Activated CD4-positive, CD25-positive, alpha-beta regulatory T cell treated with anti-CD3 and anti-CD28 coated beads, Interleukin-2, amount 50 U/mL, for 72 hours (primary cell): ENCODE measurements at regions not wholly inside any gene's neighbourhood (a gene's known extent, or its start where the extent isn't known, plus 50 kb on each side); places are given as distances from the start of the nearest gene placed in this dataset.
"Not testable (repeated sequence)": the region's sequence is repeated elsewhere in the genome, so short reads cannot be mapped to it uniquely, and the experiment has no call there.

Experiments used
- DNase-seq: peaks from one replicate; pipeline ENCODE4 v3.0.0; 2021

DNA sequence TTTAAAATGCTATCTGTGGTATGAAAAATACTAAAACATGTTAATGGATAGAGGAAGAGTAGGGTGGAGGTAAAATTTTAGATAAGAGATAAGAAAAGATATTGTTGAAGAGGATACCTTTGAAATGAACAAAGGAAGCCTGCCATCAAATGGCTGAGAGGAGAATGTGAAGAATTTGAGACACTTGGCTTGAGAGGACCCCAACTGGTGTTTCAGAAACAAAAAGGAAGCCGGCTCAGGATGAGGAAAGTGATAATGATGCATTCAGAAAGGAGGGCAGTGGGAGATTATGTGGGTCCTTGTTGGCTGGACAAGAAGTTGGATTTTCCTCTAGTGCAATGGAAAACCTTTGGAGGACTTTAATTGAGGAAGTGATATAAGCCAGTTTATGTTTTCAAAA lies 264.4 kb downstream of the DUSP6 start:
- no peak for DNase-seq

DNA sequence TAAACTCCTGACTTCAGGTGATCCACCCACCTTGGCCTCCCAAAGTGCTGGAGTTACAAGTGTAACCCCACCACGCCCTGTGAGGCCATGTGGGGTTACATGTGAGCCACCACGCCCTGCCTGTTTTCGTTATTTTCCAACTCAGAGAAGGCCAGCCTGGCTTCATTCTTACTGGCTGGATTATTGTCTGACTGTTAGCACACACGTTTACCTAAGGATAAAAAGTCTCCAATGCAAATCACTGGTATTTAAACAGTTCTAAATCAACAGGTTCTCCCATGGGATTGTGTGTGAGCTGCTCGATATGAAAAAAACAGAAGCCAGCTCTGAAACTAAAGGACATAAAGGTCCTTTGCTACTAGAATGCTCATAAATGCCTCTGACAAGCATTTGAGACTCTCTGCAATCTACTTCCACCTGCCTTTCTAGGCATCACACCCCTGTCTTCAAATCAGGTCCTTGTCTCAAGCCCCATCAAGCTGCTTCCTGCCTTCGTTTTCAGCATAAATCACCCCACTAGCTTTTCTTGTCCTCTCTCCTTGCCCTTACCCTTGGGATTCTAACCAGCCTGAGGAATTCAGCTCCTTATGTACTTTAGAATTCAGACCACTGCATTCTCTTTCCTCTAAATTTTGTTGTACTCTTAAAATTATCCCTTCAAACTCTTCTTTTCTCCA lies 265.0 kb downstream of the DUSP6 start:
- no peak for DNase-seq

DNA sequence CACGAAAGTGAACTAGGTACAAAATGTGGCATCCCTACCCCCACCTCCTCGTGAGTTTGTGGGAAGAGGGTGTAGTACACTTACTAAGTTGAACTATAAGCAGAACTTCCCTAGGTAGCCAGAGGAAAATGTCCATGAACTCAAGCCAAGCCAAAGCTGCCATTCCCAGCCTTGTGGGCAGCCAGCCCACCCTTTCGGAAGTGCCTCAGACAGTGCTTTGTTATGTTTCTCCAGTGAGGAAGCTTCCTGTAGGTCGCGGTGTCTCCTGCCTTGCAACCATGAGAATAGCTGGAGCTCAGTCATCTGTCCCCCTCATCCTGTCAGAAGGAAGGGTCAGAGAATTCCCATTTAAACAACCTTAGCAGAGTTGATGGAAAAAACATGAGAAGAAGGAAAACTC lies 266.9 kb downstream of the DUSP6 start:
- no peak for DNase-seq

DNA sequence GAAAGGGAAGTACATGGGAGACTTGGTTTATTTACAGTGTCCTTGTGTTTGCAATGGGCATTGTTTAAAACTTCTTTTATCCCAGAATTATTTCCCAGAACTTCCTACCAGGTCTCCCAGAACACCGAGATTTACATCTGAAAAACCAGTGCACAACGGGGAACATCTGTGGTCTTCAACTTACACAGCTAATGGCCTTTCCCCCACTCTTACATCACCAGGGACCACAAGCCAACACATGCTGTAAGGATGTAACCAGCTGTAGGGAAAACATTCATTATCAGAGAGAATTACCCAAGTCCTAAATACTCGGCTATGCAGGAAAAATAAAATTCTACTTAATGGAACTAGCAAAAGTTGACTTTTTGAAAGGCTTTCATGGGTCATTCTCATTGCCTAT lies 267.6 kb downstream of the DUSP6 start:
- no peak for DNase-seq

DNA sequence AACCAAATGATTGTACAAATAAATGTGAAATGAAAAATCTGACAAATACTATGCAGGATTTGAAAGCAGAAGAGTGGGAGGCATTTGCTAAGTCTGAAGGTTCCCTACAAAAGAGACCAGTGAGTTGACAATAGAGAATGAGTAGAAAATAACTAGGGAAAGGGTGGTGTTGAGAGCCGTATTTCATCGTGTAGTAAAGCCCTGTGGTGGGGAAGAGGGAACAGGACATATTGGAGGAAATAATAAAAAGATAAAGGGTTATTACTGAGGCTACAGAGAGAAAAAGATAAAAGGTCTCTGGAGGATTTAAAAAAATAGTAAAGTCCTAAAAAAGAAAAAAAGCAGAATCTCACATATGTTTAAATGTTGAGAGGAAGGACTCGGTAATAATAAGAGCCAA lies 268.8 kb downstream of the DUSP6 start:
- DNase-seq: no peak

DNA sequence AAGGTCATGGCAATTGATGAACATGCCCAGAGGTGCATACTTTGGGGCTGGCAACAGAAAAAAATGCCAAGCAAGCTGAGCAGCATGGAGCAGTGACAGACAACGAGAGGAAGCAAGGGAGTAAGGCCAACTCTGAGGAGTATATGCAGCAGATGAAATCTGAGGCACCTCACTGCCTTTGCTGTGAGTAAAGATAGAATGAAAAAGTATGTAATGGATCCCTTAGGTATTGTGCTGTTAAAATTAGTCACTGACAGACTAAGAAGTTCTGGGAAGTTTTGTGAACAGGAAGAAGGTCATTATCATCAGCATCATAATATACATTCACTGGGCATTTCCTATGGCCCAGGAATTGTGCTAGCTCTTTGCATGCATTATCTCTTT lies 269.9 kb downstream of the DUSP6 start:
- DNase-seq: no peak

DNA sequence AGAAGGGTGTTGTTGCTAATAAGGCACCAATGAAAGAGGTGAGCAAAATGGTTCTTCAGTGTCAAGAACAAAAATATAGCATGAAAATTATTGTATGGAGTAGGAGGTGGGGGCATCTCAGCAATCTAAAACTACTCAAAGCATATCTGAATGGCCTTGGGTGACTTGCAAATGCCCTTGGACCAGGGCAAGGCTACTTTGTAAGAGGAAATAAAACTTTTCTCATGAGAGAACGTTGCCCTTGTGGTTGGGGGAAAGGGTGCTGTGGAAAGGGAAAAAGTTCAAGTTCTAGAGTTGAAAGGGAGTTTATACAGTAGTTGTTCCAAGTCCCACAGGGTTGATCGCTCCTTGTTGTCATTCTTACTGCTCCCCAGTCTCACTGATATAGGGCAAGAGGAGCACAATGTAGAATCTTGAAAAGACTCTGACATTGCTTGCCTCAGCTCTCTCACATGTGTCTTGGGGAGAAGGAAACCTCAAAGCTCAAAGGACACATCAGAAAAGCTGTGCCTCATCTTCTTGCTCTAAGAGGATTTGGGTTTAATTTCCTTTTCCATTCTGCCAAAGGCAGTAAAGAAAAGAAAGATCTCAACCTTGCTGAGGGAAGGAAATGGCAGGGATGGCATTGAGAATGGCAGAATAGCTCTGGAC lies 270.5 kb downstream of the DUSP6 start:
- DNase-seq: no peak

DNA sequence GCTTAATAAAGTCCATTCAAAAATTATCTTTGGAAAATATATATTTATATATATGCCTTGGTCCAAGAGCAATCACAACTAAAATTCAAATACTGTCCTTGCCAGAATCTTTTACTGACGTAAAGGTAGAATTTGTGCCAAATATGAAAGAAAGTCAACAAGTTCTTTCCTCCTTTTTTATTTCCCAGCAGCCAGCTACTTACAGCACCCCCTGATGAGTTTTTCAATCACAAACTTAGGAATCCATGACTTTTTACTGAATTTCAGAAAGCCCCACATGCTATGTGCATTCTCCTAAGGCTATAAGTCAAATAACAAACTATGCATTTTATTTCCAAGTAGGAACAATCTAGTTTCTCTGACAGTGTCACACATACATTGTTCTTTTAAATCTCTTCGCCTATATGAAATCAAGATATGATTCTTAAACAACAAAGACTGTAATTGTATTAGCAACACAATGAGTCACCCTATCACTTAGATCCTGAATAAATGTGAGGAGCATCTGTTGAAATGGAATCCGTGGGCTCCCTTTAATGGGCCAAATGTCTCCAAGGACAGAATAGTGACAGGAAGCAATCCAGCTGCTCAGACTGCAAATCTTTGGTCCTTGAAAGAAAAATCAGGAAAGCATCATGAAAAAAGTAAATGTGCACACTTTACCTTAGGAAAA lies 271.4 kb downstream of the DUSP6 start:
- no peak for DNase-seq

DNA sequence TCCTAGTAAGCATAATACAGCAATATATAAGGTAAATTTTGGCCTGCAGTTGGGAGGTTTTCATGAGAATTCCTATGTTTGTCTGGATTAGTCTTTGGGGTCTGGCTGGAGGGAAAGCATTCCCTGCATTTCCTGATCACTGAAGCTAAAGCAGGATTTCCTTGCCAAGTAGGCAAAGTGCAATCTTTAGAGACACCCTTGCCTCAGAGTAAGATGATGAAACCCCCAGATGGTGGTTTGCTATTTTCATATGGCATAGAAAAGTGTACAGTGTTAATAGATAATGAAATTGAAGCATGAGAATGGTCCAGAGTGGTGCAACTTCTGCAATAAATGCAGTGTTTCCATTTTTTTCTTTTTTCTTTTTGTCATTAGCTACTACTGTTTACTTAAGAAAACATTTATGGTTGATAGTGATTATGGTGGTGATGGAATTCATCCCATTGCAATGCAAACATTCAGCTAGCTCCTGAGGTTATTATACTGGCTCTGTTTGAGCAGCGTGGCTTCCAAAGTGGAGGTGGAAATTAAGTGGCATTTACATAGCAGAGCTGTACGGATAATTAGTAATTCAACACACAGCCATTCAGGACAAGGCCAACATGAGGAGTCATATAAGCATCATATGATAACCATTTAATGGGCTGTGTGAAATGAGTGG lies 276.3 kb downstream of the DUSP6 start:
- no peak for DNase-seq

DNA sequence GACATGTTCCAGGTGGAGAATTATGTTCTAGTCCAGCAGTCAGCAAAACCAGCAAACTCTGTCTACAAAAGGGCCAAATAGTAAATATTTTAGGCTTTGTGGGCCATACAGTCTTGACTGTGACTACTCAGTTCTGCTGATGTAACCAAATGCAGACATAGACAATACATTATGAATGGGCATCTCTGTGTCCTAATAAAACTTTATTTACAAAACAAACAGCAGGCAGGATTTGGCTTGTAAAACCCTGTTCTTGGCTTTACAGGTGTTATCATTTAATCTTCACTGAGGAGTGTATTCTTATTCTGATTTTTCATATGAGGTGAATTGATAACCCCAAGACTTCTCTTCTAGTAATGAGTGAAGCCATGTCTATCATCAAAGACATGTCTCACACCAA lies 278.6 kb downstream of the DUSP6 start:
- no peak for DNase-seq

DNA sequence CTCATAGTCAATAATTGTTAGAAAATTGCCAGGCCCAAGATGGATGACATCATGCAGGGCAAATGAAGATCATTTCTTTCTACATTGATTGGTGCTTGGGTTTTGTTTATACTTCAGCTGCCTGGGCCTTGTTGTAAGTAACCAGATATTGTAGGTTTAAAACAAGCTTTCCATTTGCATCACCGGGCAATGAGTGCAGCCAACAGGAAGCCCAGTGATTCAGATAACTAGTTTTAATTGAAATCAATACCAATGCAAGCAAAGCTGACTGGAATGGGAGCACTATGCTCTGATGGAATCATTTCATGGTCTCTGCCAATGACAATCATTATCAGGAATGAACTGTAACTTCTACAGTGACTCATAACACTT lies 279.3 kb downstream of the DUSP6 start:
- no peak for DNase-seq

DNA sequence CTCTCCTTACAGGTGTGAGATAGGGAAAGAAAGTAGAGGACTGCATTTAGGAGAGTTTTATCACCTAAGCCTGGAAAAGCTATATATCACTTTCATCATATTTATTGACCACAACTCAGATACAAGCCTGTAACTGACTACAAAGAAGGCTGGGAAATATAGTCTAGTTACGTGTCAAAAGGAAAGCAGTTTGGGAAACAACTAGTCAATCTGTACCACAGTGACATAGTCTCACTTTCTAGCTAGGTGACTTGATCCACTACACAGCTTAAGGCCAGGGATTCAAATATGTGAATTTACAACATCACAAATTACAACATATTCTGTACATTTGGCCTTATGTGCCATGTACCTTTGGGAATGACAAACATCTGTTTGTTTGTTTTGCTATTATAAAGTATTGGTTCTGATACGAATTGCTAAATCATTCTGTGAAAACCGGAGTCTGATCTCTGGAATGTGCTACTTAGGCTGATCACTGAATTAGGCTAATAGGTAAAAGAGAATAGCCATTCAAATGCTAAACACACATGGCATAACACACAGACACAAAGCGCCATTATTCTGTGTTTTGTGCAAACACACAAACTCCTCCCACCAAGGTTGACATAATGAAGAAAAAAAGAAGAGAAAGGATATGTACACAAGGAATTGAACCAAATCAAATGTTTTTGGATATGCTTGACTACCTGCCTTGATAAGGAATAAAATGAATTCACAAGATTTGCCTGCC lies 279.8 kb downstream of the DUSP6 start:
- DNase-seq: no peak

DNA sequence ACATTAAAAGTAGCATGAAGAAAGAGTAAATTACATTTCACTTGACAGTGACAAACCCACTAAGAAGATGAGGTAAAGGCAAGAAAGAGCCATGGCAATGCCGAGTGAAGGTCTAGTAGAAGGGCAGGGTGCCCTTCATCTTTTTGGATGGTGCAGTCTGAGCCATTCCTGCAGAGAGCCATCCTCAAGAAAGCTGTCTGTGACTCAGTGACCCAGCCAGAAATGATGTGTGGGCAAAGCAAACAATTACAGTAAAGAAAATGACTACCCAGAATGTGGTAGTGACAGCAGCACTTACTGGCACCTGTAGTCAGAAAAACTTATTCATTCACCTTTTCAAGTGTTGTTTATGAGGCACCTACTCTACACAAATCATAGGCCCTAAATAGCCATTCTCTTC lies 281.7 kb downstream of the DUSP6 start:
- DNase-seq: no peak

DNA sequence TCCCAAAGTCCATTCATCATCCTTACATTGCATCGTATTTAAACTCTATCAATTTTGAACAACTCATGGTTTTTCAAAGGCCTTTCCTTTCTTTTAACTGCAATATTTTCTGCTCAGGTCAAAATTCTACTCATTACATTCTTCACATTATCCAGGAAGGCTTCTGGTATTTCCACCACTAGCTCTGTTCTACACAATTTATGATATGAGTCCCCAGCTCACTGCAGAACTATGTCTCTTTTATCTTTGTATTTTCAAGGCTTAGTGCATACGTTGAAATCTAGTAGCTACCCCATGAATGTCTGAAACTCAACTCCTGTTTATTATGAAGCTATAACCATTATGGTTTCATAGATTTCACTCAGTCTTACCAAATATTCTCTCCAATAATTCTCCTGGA lies 282.9 kb downstream of the DUSP6 start:
- DNase-seq: no peak

DNA sequence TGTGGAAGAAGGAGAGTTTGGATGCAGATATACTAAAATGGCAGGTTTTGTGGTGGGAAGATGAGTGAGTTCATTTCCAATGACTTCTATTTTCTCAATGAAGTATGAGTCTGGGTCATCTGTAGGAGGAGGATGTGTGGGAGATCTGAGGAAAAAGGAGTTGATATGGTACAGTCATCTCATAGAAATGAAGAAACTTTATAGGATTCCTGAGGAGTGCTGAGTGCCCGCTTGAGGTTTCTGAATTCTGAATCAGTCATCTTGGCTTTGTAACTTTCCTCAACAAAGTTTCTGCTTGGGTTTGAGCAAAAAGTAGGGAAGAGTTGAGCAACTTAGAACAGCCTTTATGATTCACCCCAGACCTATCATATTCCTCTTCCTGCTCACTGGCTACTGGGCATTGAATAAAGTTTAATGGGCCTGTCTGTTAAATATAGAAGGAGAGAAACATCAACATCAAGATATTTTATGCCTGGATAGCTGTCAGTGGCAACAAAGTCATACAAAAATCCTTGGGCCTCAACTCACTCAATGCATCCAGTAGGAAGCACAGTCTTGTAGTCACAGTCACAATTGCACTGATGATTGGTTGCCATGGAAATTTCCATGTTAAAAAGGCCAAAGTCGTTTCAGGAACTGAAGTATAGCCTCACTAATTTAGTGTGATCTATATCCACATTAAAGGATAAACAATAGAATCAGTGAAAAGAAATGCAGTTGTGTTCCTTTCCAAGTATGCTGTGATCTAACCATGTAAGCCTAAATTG lies 284.7 kb downstream of the DUSP6 start:
- DNase-seq: no peak

DNA sequence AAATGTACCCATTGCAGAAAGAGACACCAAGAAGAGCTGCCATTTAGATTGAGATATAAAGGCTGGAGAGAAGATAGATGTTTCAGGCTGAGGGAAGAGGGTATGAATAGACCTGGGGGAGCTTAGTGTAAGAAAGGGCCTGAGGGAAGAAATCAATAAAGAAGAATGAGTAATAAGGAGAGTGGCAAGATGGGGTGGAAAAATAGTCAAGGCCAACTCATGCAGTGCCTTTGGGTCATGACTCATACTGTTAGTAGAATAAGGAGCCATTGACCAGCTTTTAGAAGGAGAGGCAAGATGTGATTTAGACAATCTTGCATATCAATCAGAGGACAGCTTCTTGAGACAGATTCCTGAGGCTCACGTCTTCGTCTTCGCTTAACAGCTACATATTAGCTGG lies 287.5 kb downstream of the DUSP6 start:
- no peak for DNase-seq

DNA sequence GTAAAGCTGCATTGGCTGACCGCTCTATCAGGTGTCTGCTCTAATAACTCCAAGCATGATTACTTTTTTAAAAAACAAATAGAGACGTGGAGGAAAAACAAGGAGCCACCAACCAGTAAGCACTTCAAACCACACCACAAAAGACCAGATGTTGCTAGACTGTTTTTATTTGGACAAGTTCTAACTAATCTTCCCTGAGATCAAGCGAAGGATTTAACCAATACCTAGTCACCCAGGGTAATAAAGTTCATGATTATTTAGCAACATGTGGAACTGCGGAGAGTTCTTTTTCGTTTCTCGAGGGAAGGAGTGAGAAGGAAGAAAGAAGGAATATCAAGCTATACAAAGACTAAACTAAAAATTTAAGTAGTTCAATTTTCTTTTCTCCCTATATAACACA lies 288.1 kb downstream of the DUSP6 start:
- no peak for DNase-seq

DNA sequence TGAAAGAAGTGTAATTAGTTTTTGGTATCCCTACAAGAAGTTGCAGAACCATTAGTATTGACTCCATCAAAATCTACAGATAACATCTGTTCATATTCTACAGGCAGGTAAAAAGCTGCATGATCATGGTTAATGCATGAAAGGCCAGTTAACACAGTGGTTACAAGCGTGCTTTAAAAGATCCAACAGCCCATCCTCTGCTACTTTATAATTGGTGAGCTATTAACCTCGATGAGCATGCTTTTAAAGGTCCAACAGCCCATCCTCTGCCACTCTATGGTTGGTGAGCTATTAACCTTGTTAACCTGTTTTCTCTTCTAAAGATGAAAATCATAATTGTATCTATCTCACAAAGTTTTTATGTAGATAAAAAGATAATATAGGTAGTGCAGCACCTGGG lies 289.3 kb downstream of the DUSP6 start:
- DNase-seq: no peak

DNA sequence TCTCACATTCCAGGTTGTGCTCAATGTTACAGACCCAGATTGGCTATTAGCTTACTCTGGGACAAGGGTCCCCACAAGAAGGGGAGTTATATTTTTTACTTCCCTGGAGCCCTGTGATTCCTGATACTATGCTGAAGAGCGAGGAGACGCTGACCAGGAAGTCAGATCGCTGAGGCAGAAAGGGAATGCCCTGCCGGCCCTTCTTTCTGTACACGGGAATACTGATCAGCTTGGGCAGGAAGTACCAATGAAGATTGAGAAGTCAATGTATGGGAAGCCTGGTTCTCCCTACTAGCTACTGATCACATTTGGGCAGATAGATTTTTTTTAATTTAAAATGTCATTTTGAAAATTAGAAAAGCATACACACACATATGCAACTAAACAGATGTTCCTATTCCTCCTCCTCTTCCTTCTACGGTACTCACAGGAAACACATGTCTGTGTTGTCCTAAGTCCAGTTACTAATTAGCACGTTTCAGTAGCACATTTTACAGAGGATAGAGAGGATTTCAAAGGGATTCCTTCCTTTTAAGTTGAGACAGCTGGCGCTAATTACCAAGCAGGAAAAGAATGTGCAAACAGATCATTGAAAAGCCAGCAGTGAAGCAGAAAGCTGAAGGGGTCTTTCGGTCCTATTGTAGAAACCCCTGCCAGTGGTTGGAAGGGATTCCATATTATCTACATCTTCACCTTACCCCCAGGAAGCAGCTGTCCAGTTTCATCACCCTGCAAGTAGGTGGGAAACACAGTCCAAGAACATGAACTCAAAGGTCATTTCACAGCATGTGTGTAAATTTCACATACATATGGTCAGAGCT lies 292.4 kb downstream of the DUSP6 start:
- DNase-seq: no peak

DNA sequence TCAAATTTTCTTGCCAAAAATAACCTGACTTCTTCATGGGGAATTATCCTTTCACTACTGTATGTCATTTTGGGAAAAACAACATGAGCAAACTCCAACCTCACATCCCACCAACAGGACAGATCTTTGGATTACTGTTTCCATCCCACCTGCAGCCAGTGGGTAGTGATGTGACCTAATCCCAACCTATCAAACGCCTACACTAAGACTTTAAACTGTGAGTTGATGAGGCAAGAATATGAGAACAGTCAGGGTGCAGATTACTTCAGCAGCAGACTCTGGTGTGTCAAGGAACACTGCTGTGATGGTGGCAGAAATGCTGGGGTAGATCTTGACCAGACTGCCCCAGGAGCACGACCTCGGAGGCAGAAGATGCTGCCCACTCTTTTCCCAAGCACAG lies 293.2 kb downstream of the DUSP6 start:
- no peak for DNase-seq

DNA sequence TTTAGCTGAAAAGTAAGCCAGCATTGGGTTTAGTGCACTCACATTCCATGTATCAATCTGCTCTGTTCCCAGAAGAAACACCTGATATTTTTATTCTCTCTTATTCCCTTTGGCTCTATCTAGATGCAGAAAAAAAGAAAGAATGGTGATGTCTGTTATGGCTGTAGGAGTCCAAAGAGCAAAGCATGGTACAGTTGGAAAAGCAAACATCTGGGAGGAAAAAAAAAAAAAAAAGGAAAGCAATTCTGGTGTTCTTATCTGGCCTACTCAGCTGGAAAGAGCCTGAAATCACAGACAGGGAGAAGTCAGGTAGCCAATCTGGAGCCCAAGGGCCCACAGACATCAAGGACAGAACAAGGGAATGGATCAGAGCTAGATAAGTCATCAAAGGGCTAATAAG lies 293.9 kb downstream of the DUSP6 start:
- DNase-seq: no peak

DNA sequence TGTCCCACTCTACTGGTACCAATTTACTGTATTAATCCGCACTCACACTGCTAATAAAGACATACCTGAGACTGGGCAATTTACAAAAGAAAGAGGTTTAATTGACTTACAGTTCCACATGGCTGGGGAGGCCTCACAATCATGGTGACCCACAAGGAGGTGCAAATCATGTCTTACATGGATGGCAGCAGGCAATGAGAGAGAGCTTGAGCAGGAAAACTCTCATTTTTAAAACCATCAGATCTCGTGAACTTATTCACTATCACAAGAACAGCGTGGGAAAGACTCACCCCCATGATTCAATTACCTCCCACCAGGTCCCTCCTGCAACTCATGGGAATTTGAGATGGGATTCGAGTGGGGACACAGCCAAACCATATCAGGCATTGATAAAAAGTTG lies 298.5 kb downstream of the DUSP6 start:
- not testable (repeated sequence) for DNase-seq
